MM.1S (cell line): ENCODE measurements at regions not wholly inside any gene's neighbourhood (a gene's known extent, or its start where the extent isn't known, plus 50 kb on each side); places are given as distances from the start of the nearest gene placed in this dataset.

Source experiments
- DNase-seq: peaks from one replicate; pipeline ENCODE4 v3.0.0-alpha.2; 2015
- H2AFZ ChIP-seq: fragments of 300-600 bp; sonication (generic); 2 replicates; pipeline ENCODE4 v1.6.0; 2016; ENCODE audit warnings: antibody characterized with exemption, low read length
- H3F3A ChIP-seq: fragments of 300-600 bp; sonication (generic); 2 replicates; pipeline ENCODE4 v1.6.1; 2016; ENCODE audit warnings: mild to moderate bottlenecking, antibody characterized with exemption, low read length, moderate library complexity, mixed read lengths; ENCODE audit not compliant: insufficient read depth
- H3K27ac ChIP-seq: fragments of 300-600 bp; sonication (generic); 2 replicates; pipeline ENCODE4 v1.5.1; 2016; ENCODE audit warnings: mild to moderate bottlenecking, low read length
- H3K27me3 ChIP-seq: fragments of 300-600 bp; sonication (generic); replicated peaks from 2 replicates; pipeline ENCODE4 v1.6.0; 2016; ENCODE audit warnings: low read length; ENCODE audit not compliant: insufficient read depth
- H3K36me3 ChIP-seq: fragments of 300-600 bp; sonication (generic); replicated peaks from 2 replicates; pipeline ENCODE4 v1.6.1; 2016; ENCODE audit warnings: mild to moderate bottlenecking, low read length, mixed read lengths; ENCODE audit not compliant: insufficient read depth
- H3K4me1 ChIP-seq: fragments of 300-600 bp; sonication (generic); 2 replicates; pipeline ENCODE4 v1.6.1; 2016; ENCODE audit warnings: low read length, mixed read lengths
- H3K4me2 ChIP-seq: fragments of 300-600 bp; sonication (generic); 2 replicates; pipeline ENCODE4 v1.6.0; 2016; ENCODE audit warnings: low read depth, low read length
- H3K4me3 ChIP-seq: fragments of 300-600 bp; sonication (generic); 2 replicates; pipeline ENCODE4 v1.5.1; 2016; ENCODE audit warnings: low read length, mixed read lengths
- H3K79me2 ChIP-seq: fragments of 300-600 bp; sonication (generic); 2 replicates; pipeline ENCODE4 v1.6.1; 2016; ENCODE audit warnings: mixed run types, low read length, mixed read lengths
- H3K9ac ChIP-seq: fragments of 300-600 bp; sonication (generic); 2 replicates; pipeline ENCODE4 v1.6.1; 2016; ENCODE audit warnings: low read length, mixed read lengths
- H3K9me2 ChIP-seq: fragments of 300-600 bp; sonication (generic); replicated peaks from 2 replicates; pipeline ENCODE4 v1.6.1; 2016; ENCODE audit warnings: mild to moderate bottlenecking, low read length, mixed read lengths; ENCODE audit not compliant: insufficient read depth
- H3K9me3 ChIP-seq: fragments of 300-600 bp; sonication (generic); replicated peaks from 2 replicates; pipeline ENCODE4 v1.6.1; 2016; ENCODE audit warnings: mild to moderate bottlenecking, low read length, mixed read lengths; ENCODE audit not compliant: insufficient read depth
- H4K20me1 ChIP-seq: fragments of 300-600 bp; sonication (generic); 2 replicates; pipeline ENCODE4 v1.6.1; 2016; ENCODE audit warnings: mild to moderate bottlenecking, low read length, moderate library complexity, mixed read lengths; ENCODE audit not compliant: insufficient read depth
- CTCF ChIP-seq: fragments of 300-600 bp; sonication (generic); IDR thresholded peaks from 2 replicates; pipeline ENCODE4 v1.5.1; 2016; ENCODE audit warnings: antibody characterized with exemption, low read length, mixed read lengths
- EZH2 ChIP-seq: fragments of 300-600 bp; sonication (generic); optimal IDR thresholded peaks from 2 replicates; pipeline ENCODE3; 2017; ENCODE audit warnings: low read depth, mild to moderate bottlenecking, antibody characterized with exemption, low read length, mixed read lengths
- EZH2phosphoT487 ChIP-seq: fragments of 300-600 bp; sonication (generic); IDR thresholded peaks from 2 replicates; pipeline ENCODE4 v1.6.1; 2018; ENCODE audit warnings: antibody characterized with exemption, low read length

DNA sequence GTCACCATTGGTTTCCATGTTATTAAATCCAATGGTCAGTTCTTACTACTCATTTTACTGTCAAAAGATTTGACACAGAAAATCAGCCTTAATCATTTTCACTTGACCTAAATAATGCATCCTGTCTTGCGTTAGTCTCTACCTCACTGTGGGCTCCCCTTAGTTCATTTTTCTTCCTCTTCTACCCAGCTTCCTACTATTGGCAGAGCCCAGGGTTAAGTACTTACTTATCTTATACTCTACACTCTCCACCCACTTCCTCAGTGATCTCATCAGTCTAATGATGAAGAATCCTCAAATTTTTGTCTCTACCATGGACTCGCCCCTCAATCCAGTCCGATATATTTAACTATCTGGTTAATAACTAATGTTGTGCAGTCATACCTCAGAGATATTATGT is 735.9 kb downstream of the KCNT2 start:
- no peaks in the 10 kb centered on the region for H3K9me3 ChIP-seq
- no peak overlapping the region for H3K9ac ChIP-seq
- H4K20me1 ChIP-seq = no peaks in the 10 kb centered on the region
- H3K27me3 ChIP-seq = no peaks in the 10 kb centered on the region
- TF ChIP-seq CTCF (no peak), EZH2phosphoT487 (no peak), EZH2 (no peak)
- H3K79me2 ChIP-seq = no peaks in the 10 kb centered on the region
- H3K27ac ChIP-seq = no peak overlapping the region
- no peaks in the 10 kb centered on the region for H3K36me3 ChIP-seq
- H3F3A ChIP-seq = no peaks in the 10 kb centered on the region
- H2AFZ ChIP-seq = no peak overlapping the region
- H3K9me2 ChIP-seq = no peaks in the 10 kb centered on the region
- H3K4me1 ChIP-seq = no peaks in the 10 kb centered on the region
- H3K4me2 ChIP-seq = no peak overlapping the region
- H3K4me3 ChIP-seq = no peak overlapping the region
- no peak for DNase-seq

- Histone ChIP-seq H3K27me3 (no peaks in the 10 kb centered on the region), H3K4me1 (no peaks in the 10 kb centered on the region), H3K4me3 (no peak overlapping the region), H2AFZ (no peak overlapping the region), H4K20me1 (no peaks in the 10 kb centered on the region), H3K79me2 (no peaks in the 10 kb centered on the region), H3K36me3 (no peaks in the 10 kb centered on the region), H3K9ac (no peak overlapping the region), H3K4me2 (no peak overlapping the region), H3K27ac (no peak overlapping the region), H3K9me2 (no peaks in the 10 kb centered on the region), H3F3A (no peaks in the 10 kb centered on the region), H3K9me3 (no peaks in the 10 kb centered on the region)
- TF ChIP-seq EZH2 (no peak), CTCF (no peak), EZH2phosphoT487 (no peak)
- no peak for DNase-seq
These were observed 740.6 kb downstream of the KCNT2 start for GRCh38 chr1:195867638-195868037.

DNA sequence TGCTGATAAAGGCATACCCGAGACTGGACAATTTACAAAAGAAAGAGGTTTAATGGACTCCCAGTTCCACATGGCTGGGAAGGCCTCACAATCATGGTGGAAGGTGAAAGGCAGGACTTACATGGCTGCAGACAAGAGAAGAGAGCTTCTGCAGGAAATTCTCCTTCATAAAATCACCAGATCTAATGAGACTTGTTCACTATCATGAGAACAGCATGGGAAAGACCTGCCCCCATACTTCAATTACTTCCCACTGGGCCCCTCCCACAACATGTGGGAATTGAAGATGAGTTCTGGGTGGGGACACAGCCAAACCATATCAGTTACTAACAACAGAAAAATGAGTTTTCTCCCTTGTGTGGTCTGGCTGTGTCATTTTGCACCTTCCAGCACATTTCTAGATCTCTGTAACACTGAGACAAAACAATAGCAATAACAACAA is 741.4 kb downstream of the KCNT2 start:
- H3K9me2 ChIP-seq = no peaks in the 10 kb centered on the region
- no peaks in the 10 kb centered on the region for H3K79me2 ChIP-seq
- H3K4me2 ChIP-seq = no peak overlapping the region
- no peaks in the 10 kb centered on the region for H3K4me1 ChIP-seq
- H3K27ac ChIP-seq = no peak overlapping the region
- no peak for TF ChIP-seq EZH2phosphoT487
- no peak for TF ChIP-seq CTCF
- no peak for TF ChIP-seq EZH2
- H2AFZ ChIP-seq = no peak overlapping the region
- H3K27me3 ChIP-seq = no peaks in the 10 kb centered on the region
- no peak overlapping the region for H3K4me3 ChIP-seq
- no peaks in the 10 kb centered on the region for H3F3A ChIP-seq
- DNase-seq = no peak
- no peak overlapping the region for H3K9ac ChIP-seq
- no peaks in the 10 kb centered on the region for H4K20me1 ChIP-seq
- no peaks in the 10 kb centered on the region for H3K9me3 ChIP-seq
- H3K36me3 ChIP-seq = no peaks in the 10 kb centered on the region
